ENCODE measurements at regions not wholly inside any gene's neighbourhood (a gene's known extent, or its start where the extent isn't known, plus 50 kb on each side); places are given as distances from the start of the nearest gene placed in this dataset.
"Not testable (repeated sequence)": the region's sequence is repeated elsewhere in the genome, so short reads cannot be mapped to it uniquely, and the experiment has no call there.

- in situ Hi-C loops (cut with HindIII; ENCODE audit: low sequenced_read_pairs) = no loop called here
- DNase-seq (ENCODE audit: low read depth) = no peak
- no peak overlapping the region for H3K4me3 ChIP-seq (ENCODE audit: low read depth, low read length)
- no peak for TF ChIP-seq CTCF (IDR thresholded peaks at IDR 0.05; ENCODE audit: low read depth, low read length, missing control alignments)
These were observed 78.5 kb upstream of the SNTG2 start for GRCh38 chr2:871926-872680.

- no peak overlapping the region for H3K4me3 ChIP-seq (ENCODE audit: low read depth, low read length)
- no peak for DNase-seq (ENCODE audit: low read depth)
- TF ChIP-seq CTCF (IDR thresholded peaks at IDR 0.05; ENCODE audit: low read depth, low read length, missing control alignments) = no peak
- in situ Hi-C loops (cut with HindIII; ENCODE audit: low sequenced_read_pairs) = no loop called here
These were observed 79.4 kb upstream of the SNTG2 start for GRCh38 chr2:871175-871727.

- no peak for DNase-seq (ENCODE audit: low read depth)
- in situ Hi-C loops (cut with HindIII; ENCODE audit: low sequenced_read_pairs) = no loop called here
- H3K4me3 ChIP-seq (ENCODE audit: low read depth, low read length) = no peak overlapping the region
- no peak for TF ChIP-seq CTCF (IDR thresholded peaks at IDR 0.05; ENCODE audit: low read depth, low read length, missing control alignments)
These were observed 80.2 kb upstream of the SNTG2 start for GRCh38 chr2:870426-870825.

- in situ Hi-C loops (cut with HindIII; ENCODE audit: low sequenced_read_pairs) = no loop called here
- no peak for DNase-seq (ENCODE audit: low read depth)
- H3K4me3 ChIP-seq (ENCODE audit: low read depth, low read length) = no peak overlapping the region
- no peak for TF ChIP-seq CTCF (IDR thresholded peaks at IDR 0.05; ENCODE audit: low read depth, low read length, missing control alignments)
These were observed 80.8 kb upstream of the SNTG2 start for GRCh38 chr2:869894-870293.

- no peak for TF ChIP-seq CTCF (IDR thresholded peaks at IDR 0.05; ENCODE audit: low read depth, low read length, missing control alignments)
- in situ Hi-C loops (cut with HindIII; ENCODE audit: low sequenced_read_pairs) = no loop called here
- no peak overlapping the region for H3K4me3 ChIP-seq (ENCODE audit: low read depth, low read length)
- DNase-seq (ENCODE audit: low read depth) = no peak
These were observed 81.2 kb upstream of the SNTG2 start for GRCh38 chr2:869357-869871.

GRCh38 chr2:868857-869256 lies 81.8 kb upstream of the SNTG2 start:
- in situ Hi-C loops (cut with HindIII; ENCODE audit: low sequenced_read_pairs); H3K4me3 ChIP-seq (ENCODE audit: low read depth, low read length); DNase-seq (ENCODE audit: low read depth): not testable (repeated sequence)

GRCh38 chr2:867296-867695 lies 83.4 kb upstream of the SNTG2 start:
- no peak for DNase-seq (ENCODE audit: low read depth)
- in situ Hi-C loops (cut with HindIII; ENCODE audit: low sequenced_read_pairs) = no loop called here
- TF ChIP-seq CTCF (IDR thresholded peaks at IDR 0.05; ENCODE audit: low read depth, low read length, missing control alignments) = no peak
- no peak overlapping the region for H3K4me3 ChIP-seq (ENCODE audit: low read depth, low read length)

Measured in astrocyte of the cerebellum (primary cell).